WI38 (cell line): ENCODE measurements at regions not wholly inside any gene's neighbourhood (a gene's known extent, or its start where the extent isn't known, plus 50 kb on each side); places are given as distances from the start of the nearest gene placed in this dataset.

Experiments used
- H3K4me3 ChIP-seq: 2 replicates; pipeline ENCODE4 v1.5.1; 2011; ENCODE audit warnings: low read depth, mild to moderate bottlenecking, control low read depth, low read length
- TF ChIP-seq, protein P1 (sequence below): IDR thresholded peaks from 2 replicates; pipeline ENCODE4 v1.5.1; 2012; ENCODE audit warnings: low read depth, mild to moderate bottlenecking, control low read depth, low read length

DNA sequence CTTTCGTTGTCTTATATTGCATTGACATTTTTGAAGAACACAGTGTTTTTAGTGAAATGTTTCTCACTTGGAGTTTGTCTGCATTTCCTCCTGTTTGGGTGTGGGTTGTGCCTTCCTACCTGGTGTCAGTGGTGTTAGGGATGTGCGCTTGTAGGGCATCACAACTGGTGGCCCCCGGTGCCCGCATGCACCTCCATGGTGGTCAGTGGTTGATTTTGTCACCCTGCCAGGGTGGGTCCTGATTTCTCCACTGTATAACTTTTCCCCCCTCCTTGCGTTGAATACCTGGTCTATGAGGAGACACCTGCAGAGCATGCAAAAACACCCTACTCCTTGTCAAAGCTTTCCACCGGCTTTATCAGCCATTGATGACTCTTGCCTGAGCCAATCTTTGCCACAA lies 132.9 kb downstream of the BARX1 start:
- TF ChIP-seq, protein P1, sequence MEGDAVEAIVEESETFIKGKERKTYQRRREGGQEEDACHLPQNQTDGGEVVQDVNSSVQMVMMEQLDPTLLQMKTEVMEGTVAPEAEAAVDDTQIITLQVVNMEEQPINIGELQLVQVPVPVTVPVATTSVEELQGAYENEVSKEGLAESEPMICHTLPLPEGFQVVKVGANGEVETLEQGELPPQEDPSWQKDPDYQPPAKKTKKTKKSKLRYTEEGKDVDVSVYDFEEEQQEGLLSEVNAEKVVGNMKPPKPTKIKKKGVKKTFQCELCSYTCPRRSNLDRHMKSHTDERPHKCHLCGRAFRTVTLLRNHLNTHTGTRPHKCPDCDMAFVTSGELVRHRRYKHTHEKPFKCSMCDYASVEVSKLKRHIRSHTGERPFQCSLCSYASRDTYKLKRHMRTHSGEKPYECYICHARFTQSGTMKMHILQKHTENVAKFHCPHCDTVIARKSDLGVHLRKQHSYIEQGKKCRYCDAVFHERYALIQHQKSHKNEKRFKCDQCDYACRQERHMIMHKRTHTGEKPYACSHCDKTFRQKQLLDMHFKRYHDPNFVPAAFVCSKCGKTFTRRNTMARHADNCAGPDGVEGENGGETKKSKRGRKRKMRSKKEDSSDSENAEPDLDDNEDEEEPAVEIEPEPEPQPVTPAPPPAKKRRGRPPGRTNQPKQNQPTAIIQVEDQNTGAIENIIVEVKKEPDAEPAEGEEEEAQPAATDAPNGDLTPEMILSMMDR, result no peak
- H3K4me3 ChIP-seq, result no peak overlapping the region

DNA sequence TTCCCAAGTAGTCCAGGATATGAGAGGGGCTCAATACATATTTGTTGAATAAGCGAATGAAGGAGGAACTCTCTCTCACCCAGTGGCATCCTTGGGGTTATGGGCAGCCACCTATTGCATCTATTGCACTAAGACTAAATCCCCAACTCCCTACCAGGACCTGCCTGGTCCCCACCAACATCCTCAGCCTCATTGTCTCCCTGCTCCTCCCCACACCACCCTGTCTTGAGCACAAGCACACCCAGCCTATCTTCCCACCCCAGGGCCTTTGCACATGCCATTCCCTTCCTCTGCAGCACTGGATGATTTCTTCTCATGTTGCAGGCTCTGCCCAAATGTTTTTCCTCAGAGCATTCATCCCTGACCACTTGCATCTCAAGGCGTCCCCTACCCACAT lies 133.8 kb downstream of the BARX1 start:
- H3K4me3 ChIP-seq, result no peak overlapping the region
- TF ChIP-seq, protein P1, result no peak

GRCh38 chr9:93820667-93821306 lies 134.4 kb downstream of the BARX1 start:
- H3K4me3 ChIP-seq, result no peak overlapping the region
- TF ChIP-seq, protein P1, result no peak

DNA sequence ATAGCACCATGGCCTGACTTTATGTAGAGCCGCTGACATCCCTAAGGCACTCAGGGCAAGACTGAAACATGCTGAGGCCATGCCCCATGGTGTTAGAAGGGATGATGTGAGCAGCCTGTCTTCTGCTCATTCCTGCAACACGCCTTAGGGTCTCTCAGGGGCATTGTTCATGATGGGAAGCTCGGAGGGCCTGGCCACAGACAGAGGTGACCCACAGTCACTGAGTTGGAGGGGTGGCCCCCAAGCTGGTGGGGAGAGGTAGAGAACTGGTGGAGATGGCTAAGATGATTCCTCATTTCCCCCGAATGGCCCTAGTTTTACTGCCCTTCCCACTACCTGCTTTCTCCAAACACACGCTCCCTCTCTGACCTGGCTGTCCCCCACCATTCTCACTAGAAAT lies 135.2 kb downstream of the BARX1 start:
- no peak overlapping the region for H3K4me3 ChIP-seq
- TF ChIP-seq, protein P1, result no peak

DNA sequence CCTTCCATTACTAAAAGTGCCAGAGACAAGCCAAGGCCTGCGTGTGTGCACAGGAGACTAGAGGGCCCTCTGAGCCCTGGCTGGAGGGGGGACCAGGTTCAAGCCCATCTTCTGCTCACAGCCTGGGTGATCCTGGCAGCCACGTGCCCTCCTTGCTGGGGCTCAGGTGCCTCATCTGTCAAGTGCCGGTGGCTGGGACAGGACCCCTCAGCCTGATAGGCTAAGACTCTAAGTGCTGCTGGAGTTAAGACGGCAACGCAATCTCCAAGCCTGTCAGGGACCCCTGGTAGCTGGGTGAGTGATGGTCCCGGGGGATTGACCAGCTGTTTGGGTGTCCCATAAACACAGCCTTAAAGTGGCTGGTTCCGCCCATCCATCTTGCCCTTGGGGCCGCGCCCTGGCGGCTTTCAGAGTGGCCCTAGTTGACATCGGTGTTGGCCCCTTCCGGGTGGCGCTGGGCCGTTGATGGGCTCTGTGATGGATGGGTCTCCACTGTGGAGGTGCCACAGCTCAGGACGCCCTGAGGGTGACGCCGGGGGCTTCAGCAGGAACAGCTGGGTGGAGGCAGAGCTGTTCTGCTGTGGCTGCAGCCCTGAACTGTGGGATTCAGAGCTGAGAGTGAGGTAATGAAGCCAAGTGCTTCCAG lies 136.2 kb downstream of the BARX1 start:
- TF ChIP-seq, protein P1, result no peak
- H3K4me3 ChIP-seq, result no peak overlapping the region

DNA sequence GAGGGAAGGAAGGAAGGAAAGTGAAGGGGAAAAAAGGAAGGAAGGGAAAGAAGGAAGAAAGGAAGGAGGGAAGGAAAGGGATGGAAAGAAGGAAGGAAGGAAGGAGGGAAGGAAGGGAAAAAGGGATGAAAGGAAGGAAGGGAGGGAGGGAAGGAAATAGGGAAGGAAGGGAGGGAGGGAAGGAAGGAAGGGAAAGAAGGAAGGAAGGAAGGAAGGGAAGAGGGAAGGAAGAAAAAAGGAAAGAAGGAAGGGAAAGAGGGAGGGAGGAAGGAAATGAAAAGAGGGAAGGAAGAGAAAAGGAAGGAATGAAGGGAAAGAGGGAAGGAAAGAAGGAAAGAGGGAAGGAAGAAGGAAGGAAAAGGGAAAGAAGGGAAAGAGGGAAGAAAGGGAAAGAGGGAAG lies 136.9 kb downstream of the BARX1 start:
- TF ChIP-seq, protein P1, result no peak
- no peak overlapping the region for H3K4me3 ChIP-seq

GRCh38 chr9:93815677-93816076 lies 139.5 kb downstream of the BARX1 start:
- TF ChIP-seq, protein P1, result no peak
- H3K4me3 ChIP-seq, result no peak overlapping the region
